CD4-positive, CD25-positive, alpha-beta regulatory T cell (primary cell): ENCODE measurements at regions not wholly inside any gene's neighbourhood (a gene's known extent, or its start where the extent isn't known, plus 50 kb on each side); places are given as distances from the start of the nearest gene placed in this dataset.

Experiments
- ATAC-seq, 2 donors: fragments of 150-1000 bp; cut with Tn5 transposase; one replicate each; pipeline ENCODE4 v1.10.0; 2021; ENCODE audit warnings: low read depth in 2 of 2, moderate number of reproducible peaks in 2 of 2, moderate library complexity in 1 of 2
- DNase-seq, 3 donors: peaks; one replicate each; pipeline versions ENCODE4 v3.0.0 to v3.0.0-alpha.2; 2012 to 2022; ENCODE audit warnings: mixed read lengths in 1 of 3
- H3K27ac ChIP-seq: one replicate; pipeline ENCODE4 v1.7.0; 2013; ENCODE audit warnings: mild to moderate bottlenecking, low read length; ENCODE audit not compliant: insufficient read depth, poor library complexity, severe bottlenecking
- H3K27me3 ChIP-seq: one replicate; pipeline ENCODE4 v1.7.0; 2013; ENCODE audit warnings: low read length; ENCODE audit not compliant: control insufficient read depth, insufficient read depth
- H3K36me3 ChIP-seq: one replicate; pipeline ENCODE4 v1.7.0; 2013; ENCODE audit warnings: mild to moderate bottlenecking, low read length, moderate library complexity; ENCODE audit not compliant: control insufficient read depth, insufficient read depth
- H3K4me1 ChIP-seq: 2 replicates; pipeline ENCODE4 v1.7.0; 2013; ENCODE audit warnings: mild to moderate bottlenecking, low read length; ENCODE audit not compliant: insufficient read depth, control insufficient read depth, poor library complexity, severe bottlenecking
- H3K4me3 ChIP-seq: one replicate; pipeline ENCODE4 v1.7.0; 2013; ENCODE audit warnings: low read depth, mild to moderate bottlenecking, low read length, moderate library complexity
- H3K9me3 ChIP-seq, 2 experiments: 1 replicate in 1 of 2; 2 replicates in 1 of 2; pipeline ENCODE4 v1.7.0; 2013; ENCODE audit warnings: low read length in 2 of 2, mild to moderate bottlenecking in 1 of 2, moderate library complexity in 1 of 2; ENCODE audit not compliant: control insufficient read depth in 2 of 2
- H3K27ac Mint-ChIP-seq, 3 donors: one replicate each; pipeline ENCODE4 v1.8.0; 2020 to 2022; ENCODE audit warnings: mild to moderate bottlenecking in 3 of 3, mixed read lengths in 3 of 3, moderate library complexity in 2 of 3
- H3K27me3 Mint-ChIP-seq: one replicate; pipeline ENCODE4 v1.8.0; 2022; ENCODE audit warnings: mild to moderate bottlenecking, mixed read lengths
- H3K36me3 Mint-ChIP-seq: one replicate; pipeline ENCODE4 v1.8.0; 2020; ENCODE audit warnings: mixed read lengths
- H3K4me1 Mint-ChIP-seq, 4 donors: one replicate each; pipeline ENCODE4 v1.8.0; 2020 to 2022; ENCODE audit warnings: mixed read lengths in 4 of 4, mild to moderate bottlenecking in 1 of 4
- H3K4me3 Mint-ChIP-seq, 4 donors: one replicate each; pipeline ENCODE4 v1.8.0; 2020 to 2022; ENCODE audit warnings: mild to moderate bottlenecking in 4 of 4, mixed read lengths in 4 of 4, moderate library complexity in 3 of 4
- H3K9me3 Mint-ChIP-seq, 7 donors: one replicate each; pipeline ENCODE4 v1.8.0; 2020 to 2022; ENCODE audit warnings: mixed read lengths in 7 of 7, mild to moderate bottlenecking in 3 of 7, moderate library complexity in 2 of 7

- no peaks in the 10 kb centered on the region for H3K4me1 Mint-ChIP-seq
- H3K27ac Mint-ChIP-seq: peak overlapping the region in 1 of 3 donors; percentile 68
- peaks cover 0 to 12% (median 5%) of the 10 kb centered on the region in 7 donors for H3K9me3 Mint-ChIP-seq
- no peaks in the 10 kb centered on the region for H3K27me3 Mint-ChIP-seq
- no peaks in the 10 kb centered on the region for H3K4me1 ChIP-seq
- H3K27me3 ChIP-seq: no peaks in the 10 kb centered on the region
- no peak overlapping the region for H3K4me3 ChIP-seq
- DNase-seq: no peak
- no peaks in the 10 kb centered on the region for H3K36me3 ChIP-seq
- H3K9me3 ChIP-seq: peaks cover 0 to 4% of the 10 kb centered on the region in 2 experiments
- H3K4me3 Mint-ChIP-seq: no peak overlapping the region
- no peak for ATAC-seq
- peaks cover 12% of the 10 kb centered on the region for H3K36me3 Mint-ChIP-seq
- H3K27ac ChIP-seq: no peak overlapping the region
Measured at GRCh38 chr21:34266351-34266750, 97.5 kb upstream of the KCNE2 start.

- H3K4me3 Mint-ChIP-seq: no peak overlapping the region
- Histone ChIP-seq H3K27ac (no peak overlapping the region), H3K9me3 (no peaks in the 10 kb centered on the region), H3K27me3 (no peaks in the 10 kb centered on the region), H3K36me3 (no peaks in the 10 kb centered on the region), H3K4me1 (no peaks in the 10 kb centered on the region), H3K4me3 (no peak overlapping the region)
- no peak for ATAC-seq
- H3K27me3 Mint-ChIP-seq: no peaks in the 10 kb centered on the region
- H3K9me3 Mint-ChIP-seq: peaks cover 0 to 6% (median 3%) of the 10 kb centered on the region in 7 donors
- no peak for DNase-seq
- H3K4me1 Mint-ChIP-seq: no peaks in the 10 kb centered on the region
- H3K36me3 Mint-ChIP-seq: peaks cover 5% of the 10 kb centered on the region
- H3K27ac Mint-ChIP-seq: peak overlapping the region in 1 of 3 donors; percentile 4
Measured at GRCh38 chr21:34268493-34268892, 95.3 kb upstream of the KCNE2 start.

GRCh38 chr21:34270411-34270810 is 93.4 kb upstream of the KCNE2 start:
- H3K4me3 Mint-ChIP-seq: no peak overlapping the region
- no peak overlapping the region for H3K27ac Mint-ChIP-seq
- no peak overlapping the region for H3K27ac ChIP-seq
- DNase-seq (no peak), ATAC-seq (no peak)
- no peaks in the 10 kb centered on the region for H3K27me3 Mint-ChIP-seq
- H3K4me1 Mint-ChIP-seq: no peaks in the 10 kb centered on the region
- no peak overlapping the region for H3K4me3 ChIP-seq
- no peaks in the 10 kb centered on the region for H3K27me3 ChIP-seq
- H3K36me3 Mint-ChIP-seq: no peaks in the 10 kb centered on the region
- H3K36me3 ChIP-seq: no peaks in the 10 kb centered on the region
- H3K4me1 ChIP-seq: no peaks in the 10 kb centered on the region
- H3K9me3 ChIP-seq: no peaks in the 10 kb centered on the region
- H3K9me3 Mint-ChIP-seq: peaks cover 0 to 3% (median 0%) of the 10 kb centered on the region in 7 donors

- Histone ChIP-seq H3K27me3 (no peaks in the 10 kb centered on the region), H3K9me3 (no peaks in the 10 kb centered on the region), H3K4me1 (no peaks in the 10 kb centered on the region), H3K27ac (no peak overlapping the region), H3K4me3 (no peak overlapping the region), H3K36me3 (no peaks in the 10 kb centered on the region)
- ATAC-seq (no peak), DNase-seq (no peak)
- Mint-ChIP-seq H3K27ac (no peak overlapping the region), H3K36me3 (no peaks in the 10 kb centered on the region), H3K27me3 (no peaks in the 10 kb centered on the region), H3K9me3 (peaks cover 0 to 3% (median 0%) of the 10 kb centered on the region in 7 donors), H3K4me1 (no peaks in the 10 kb centered on the region), H3K4me3 (no peak overlapping the region)
Measured at GRCh38 chr21:34271189-34271851, 92.5 kb upstream of the KCNE2 start.

- Mint-ChIP-seq H3K27ac (no peak overlapping the region), H3K27me3 (no peaks in the 10 kb centered on the region), H3K4me1 (no peaks in the 10 kb centered on the region), H3K36me3 (no peaks in the 10 kb centered on the region), H3K9me3 (peaks cover 0 to 3% (median 0%) of the 10 kb centered on the region in 7 donors), H3K4me3 (no peak overlapping the region)
- Histone ChIP-seq H3K9me3 (no peaks in the 10 kb centered on the region), H3K27me3 (no peaks in the 10 kb centered on the region), H3K4me3 (no peak overlapping the region), H3K36me3 (no peaks in the 10 kb centered on the region), H3K27ac (no peak overlapping the region), H3K4me1 (no peaks in the 10 kb centered on the region)
- no peak for DNase-seq
- ATAC-seq: no peak
Measured at GRCh38 chr21:34272321-34272720, 91.5 kb upstream of the KCNE2 start.

- Histone ChIP-seq H3K27ac (no peak overlapping the region), H3K4me3 (no peak overlapping the region), H3K4me1 (no peaks in the 10 kb centered on the region), H3K36me3 (no peaks in the 10 kb centered on the region), H3K27me3 (no peaks in the 10 kb centered on the region), H3K9me3 (no peaks in the 10 kb centered on the region)
- ATAC-seq (no peak), DNase-seq (no peak)
- Mint-ChIP-seq H3K4me3 (no peak overlapping the region), H3K9me3 (peaks cover 0 to 1% (median 0%) of the 10 kb centered on the region in 7 donors), H3K36me3 (no peaks in the 10 kb centered on the region), H3K27me3 (no peaks in the 10 kb centered on the region), H3K4me1 (no peaks in the 10 kb centered on the region), H3K27ac (peak overlapping the region in 1 of 3 donors; percentile 45)
Measured at GRCh38 chr21:34274001-34274400, 89.8 kb upstream of the KCNE2 start.

- Histone ChIP-seq H3K36me3 (no peaks in the 10 kb centered on the region), H3K27me3 (no peaks in the 10 kb centered on the region), H3K4me3 (no peak overlapping the region), H3K9me3 (no peaks in the 10 kb centered on the region), H3K4me1 (no peaks in the 10 kb centered on the region), H3K27ac (no peak overlapping the region)
- Mint-ChIP-seq H3K4me3 (no peak overlapping the region), H3K4me1 (no peaks in the 10 kb centered on the region), H3K27ac (no peak overlapping the region), H3K27me3 (no peaks in the 10 kb centered on the region), H3K9me3 (peaks cover 0 to 3% (median 0%) of the 10 kb centered on the region in 7 donors), H3K36me3 (no peaks in the 10 kb centered on the region)
- DNase-seq (peak in 1 of 3 donors; percentile 56), ATAC-seq (no peak)
Measured at GRCh38 chr21:34276711-34277425, 86.9 kb upstream of the KCNE2 start.

GRCh38 chr21:34278451-34278850 is 85.4 kb upstream of the KCNE2 start:
- Histone ChIP-seq H3K4me1 (no peaks in the 10 kb centered on the region), H3K27me3 (no peaks in the 10 kb centered on the region), H3K36me3 (no peaks in the 10 kb centered on the region), H3K27ac (no peak overlapping the region), H3K4me3 (no peak overlapping the region), H3K9me3 (no peaks in the 10 kb centered on the region)
- no peak for ATAC-seq
- no peaks in the 10 kb centered on the region for H3K27me3 Mint-ChIP-seq
- no peaks in the 10 kb centered on the region for H3K4me1 Mint-ChIP-seq
- H3K9me3 Mint-ChIP-seq: peaks cover 0 to 3% (median 0%) of the 10 kb centered on the region in 7 donors
- no peaks in the 10 kb centered on the region for H3K36me3 Mint-ChIP-seq
- H3K4me3 Mint-ChIP-seq: no peak overlapping the region
- H3K27ac Mint-ChIP-seq: no peak overlapping the region
- no peak for DNase-seq
